ENCODE measurements at regions not wholly inside any gene's neighbourhood (a gene's known extent, or its start where the extent isn't known, plus 50 kb on each side); places are given as distances from the start of the nearest gene placed in this dataset.

- TF ChIP-seq POLR2A (IDR thresholded peaks at IDR 0.05) (no peak), CTCF (IDR thresholded peaks at IDR 0.05) (no peak)
Measured at GRCh38 chr4:100129774-100130173, 60.5 kb downstream of the DDIT4L start.

All from adrenal gland (tissue), 5 donors.